Progenitor cell of endocrine pancreas (in vitro differentiated cells): ENCODE measurements at regions not wholly inside any gene's neighbourhood (a gene's known extent, or its start where the extent isn't known, plus 50 kb on each side); places are given as distances from the start of the nearest gene placed in this dataset.

Experiments used
- DNase-seq: peaks from one replicate; pipeline ENCODE4 v3.0.0; 2021; ENCODE audit warnings: low spot score; ENCODE audit not compliant: unreplicated experiment
- H3K27ac Mint-ChIP-seq: 2 replicates; pipeline ENCODE4 v1.8.0; 2021; ENCODE audit warnings: mild to moderate bottlenecking, moderate library complexity, mixed read lengths
- H3K27me3 Mint-ChIP-seq: 2 replicates; pipeline ENCODE4 v1.8.0; 2021; ENCODE audit warnings: mixed read lengths
- H3K36me3 Mint-ChIP-seq: 2 replicates; pipeline ENCODE4 v1.8.0; 2022; ENCODE audit warnings: mixed read lengths; ENCODE audit not compliant: insufficient read depth
- H3K4me1 Mint-ChIP-seq: 2 replicates; pipeline ENCODE4 v1.8.0; 2021; ENCODE audit warnings: low read depth, mixed read lengths
- H3K4me3 Mint-ChIP-seq: 2 replicates; pipeline ENCODE4 v1.8.0; 2021; ENCODE audit warnings: low read depth, mild to moderate bottlenecking, moderate library complexity, mixed read lengths
- H3K9me3 Mint-ChIP-seq: 2 replicates; pipeline ENCODE4 v1.8.0; 2021; ENCODE audit warnings: low read depth, mixed read lengths
- CTCF ChIP-seq: fragments of 200-600 bp; sonication (generic); IDR thresholded peaks from one replicate; pipeline ENCODE4 v1.5.0; 2021; ENCODE audit warnings: antibody characterized with exemption, mild to moderate bottlenecking; ENCODE audit not compliant: unreplicated experiment

- no peak overlapping the region for H3K4me3 Mint-ChIP-seq
- H3K27ac Mint-ChIP-seq = no peak overlapping the region
- no peaks in the 10 kb centered on the region for H3K36me3 Mint-ChIP-seq
- peaks cover 3% of the 10 kb centered on the region for H3K9me3 Mint-ChIP-seq
- TF ChIP-seq CTCF = no peak
- DNase-seq = no peak
- no peaks in the 10 kb centered on the region for H3K27me3 Mint-ChIP-seq
- H3K4me1 Mint-ChIP-seq = no peaks in the 10 kb centered on the region
Measured at GRCh38 chr6:54440549-54440948, 132.3 kb downstream of the TINAG start.

- Mint-ChIP-seq H3K27ac (no peak overlapping the region), H3K9me3 (peaks cover 3% of the 10 kb centered on the region), H3K27me3 (no peaks in the 10 kb centered on the region), H3K4me3 (no peak overlapping the region), H3K4me1 (no peaks in the 10 kb centered on the region), H3K36me3 (no peaks in the 10 kb centered on the region)
- no peak for TF ChIP-seq CTCF
- DNase-seq = no peak
Measured at GRCh38 chr6:54441020-54441419, 132.8 kb downstream of the TINAG start.

GRCh38 chr6:54441687-54442248 lies 133.5 kb downstream of the TINAG start:
- DNase-seq = no peak
- H3K27me3 Mint-ChIP-seq = no peaks in the 10 kb centered on the region
- no peak overlapping the region for H3K4me3 Mint-ChIP-seq
- no peaks in the 10 kb centered on the region for H3K4me1 Mint-ChIP-seq
- H3K27ac Mint-ChIP-seq = no peak overlapping the region
- peaks cover 3% of the 10 kb centered on the region for H3K9me3 Mint-ChIP-seq
- no peak for TF ChIP-seq CTCF
- no peaks in the 10 kb centered on the region for H3K36me3 Mint-ChIP-seq

- Mint-ChIP-seq H3K27ac (no peak overlapping the region), H3K9me3 (no peaks in the 10 kb centered on the region), H3K36me3 (no peaks in the 10 kb centered on the region), H3K27me3 (no peaks in the 10 kb centered on the region), H3K4me1 (no peaks in the 10 kb centered on the region), H3K4me3 (no peak overlapping the region)
- no peak for TF ChIP-seq CTCF
- no peak for DNase-seq
Measured at GRCh38 chr6:54445207-54445606, 137.0 kb downstream of the TINAG start.

- H3K4me1 Mint-ChIP-seq = no peaks in the 10 kb centered on the region
- no peaks in the 10 kb centered on the region for H3K36me3 Mint-ChIP-seq
- peaks cover 9% of the 10 kb centered on the region for H3K9me3 Mint-ChIP-seq
- H3K27me3 Mint-ChIP-seq = no peaks in the 10 kb centered on the region
- no peak for TF ChIP-seq CTCF
- no peak overlapping the region for H3K27ac Mint-ChIP-seq
- no peak for DNase-seq
- H3K4me3 Mint-ChIP-seq = no peak overlapping the region
Measured at GRCh38 chr6:54448617-54449016, 140.4 kb downstream of the TINAG start.
